T-cell (primary cell): ENCODE measurements at regions not wholly inside any gene's neighbourhood (a gene's known extent, or its start where the extent isn't known, plus 50 kb on each side); places are given as distances from the start of the nearest gene placed in this dataset.

Experiments used
- ATAC-seq, 4 experiments: fragments of 200-7000 bp in 3 of 4; fragments of 150-1000 bp in 1 of 4; cut with Tn5 transposase; replicated peaks in 1 of 4; 1 replicate in 3 of 4; 2 replicates in 1 of 4; pipeline ENCODE4 v1.10.0; 2021; ENCODE audit warnings: moderate library complexity in 3 of 4, mild to moderate bottlenecking in 2 of 4, moderate number of reproducible peaks in 1 of 4
- CTCF ChIA-PET, 2 donors: fragments of 300-600 bp; sonication (Branson Sonifier 250); formaldehyde crosslinking; loops; one replicate each; lab custom pipeline; 2022; ENCODE audit warnings: antibody characterized with exemption in 2 of 2; lab: Charles Lee
- POLR2A ChIA-PET, 2 donors: fragments of 300-600 bp; sonication (Branson Sonifier 250); formaldehyde crosslinking; loops; one replicate each; lab custom pipeline; 2022; ENCODE audit warnings: antibody characterized with exemption in 2 of 2; lab: Charles Lee
- DNase-seq, 35 experiments: peaks; one replicate each; pipeline versions ENCODE4 v3.0.0 to v3.0.0-alpha.2; 2013 to 2023
- H3K27ac ChIP-seq: one replicate; pipeline ENCODE4 v1.5.1; 2013; ENCODE audit warnings: low read length
- H3K27me3 ChIP-seq, 2 experiments: replicated peaks in 1 of 2; 1 replicate in 1 of 2; 2 replicates in 1 of 2; pipeline versions ENCODE4 v1.6.1 to v1.7.0; 2013; ENCODE audit warnings: low read length in 1 of 2, mixed read lengths in 1 of 2; ENCODE audit not compliant: control insufficient read depth in 2 of 2, insufficient read depth in 2 of 2; ENCODE audit errors: extremely low read depth in 1 of 2
- H3K36me3 ChIP-seq, 2 donors: 1 replicate in 1 of 2; 2 replicates in 1 of 2; pipeline versions ENCODE4 v1.6.1 to v1.7.0; 2013; ENCODE audit warnings: low read length in 1 of 2; ENCODE audit not compliant: control insufficient read depth in 2 of 2, insufficient read depth in 1 of 2; ENCODE audit errors: extremely low read depth in 1 of 2
- H3K4me1 ChIP-seq, 2 experiments: 1 replicate in 1 of 2; 2 replicates in 1 of 2; pipeline versions ENCODE4 v1.6.1 to v1.7.0; 2013; ENCODE audit warnings: low read length in 2 of 2, mixed read lengths in 1 of 2; ENCODE audit not compliant: insufficient read depth in 2 of 2, control insufficient read depth in 1 of 2; ENCODE audit errors: extremely low read depth in 1 of 2
- H3K4me3 ChIP-seq, 2 donors: 1 replicate in 1 of 2; 2 replicates in 1 of 2; pipeline versions ENCODE4 v1.5.1 to v1.7.0; 2013; ENCODE audit warnings: mild to moderate bottlenecking in 2 of 2, low read length in 1 of 2, moderate library complexity in 1 of 2; ENCODE audit not compliant: control insufficient read depth in 1 of 2; ENCODE audit errors: extremely low read depth in 1 of 2
- H3K9me3 ChIP-seq: 2 replicates; pipeline ENCODE4 v1.7.0; 2013
- H3K27ac Mint-ChIP-seq, 2 donors: one replicate each; pipeline ENCODE4 v1.8.0; 2020 to 2021; ENCODE audit warnings: mild to moderate bottlenecking in 2 of 2, mixed read lengths in 2 of 2
- H3K27me3 Mint-ChIP-seq, 2 donors: one replicate each; pipeline ENCODE4 v1.8.0; 2021 to 2022; ENCODE audit warnings: mixed read lengths in 2 of 2
- H3K36me3 Mint-ChIP-seq: one replicate; pipeline ENCODE4 v1.8.0; 2021; ENCODE audit warnings: mixed read lengths
- H3K4me1 Mint-ChIP-seq, 3 donors: one replicate each; pipeline ENCODE4 v1.8.0; 2020 to 2022; ENCODE audit warnings: mixed read lengths in 3 of 3, mild to moderate bottlenecking in 1 of 3
- H3K4me3 Mint-ChIP-seq, 3 donors: one replicate each; pipeline ENCODE4 v1.8.0; 2020 to 2022; ENCODE audit warnings: mild to moderate bottlenecking in 3 of 3, mixed read lengths in 3 of 3, moderate library complexity in 3 of 3
- H3K9me3 Mint-ChIP-seq, 3 donors: one replicate each; pipeline ENCODE4 v1.8.0; 2020 to 2022; ENCODE audit warnings: mixed read lengths in 3 of 3
- WGBS: methylation state at CpG from one replicate; pipeline ENCODE4 v1.1.5; 2013; ENCODE audit warnings: missing lambda C conversion rate; ENCODE audit not compliant: insufficient coverage; 5-methylcytosine and 5-hydroxymethylcytosine counted together

DNA sequence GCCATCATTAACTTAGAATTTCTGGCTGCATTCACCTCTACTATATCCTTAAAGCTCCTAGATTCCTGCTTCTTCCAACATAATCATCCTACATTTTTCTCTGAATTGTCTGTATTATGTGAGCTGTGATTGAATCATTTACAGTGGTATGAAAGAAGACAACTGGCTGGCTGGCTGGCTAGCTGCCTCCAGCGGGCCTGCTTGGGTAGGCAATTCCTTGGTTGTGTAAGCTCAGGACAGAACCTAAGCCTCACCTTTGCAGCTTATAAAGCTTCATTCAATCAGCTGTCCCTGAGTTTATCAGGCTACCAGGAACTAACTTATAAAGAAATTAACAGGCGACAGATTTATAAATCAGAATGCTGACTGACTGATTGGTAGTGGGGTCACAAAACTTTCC lies 162.7 kb upstream of the NR3C1 start:
- no peaks in the 10 kb centered on the region for H3K27me3 ChIP-seq
- no peaks in the 10 kb centered on the region for H3K4me1 Mint-ChIP-seq
- ChIA-PET CTCF (interaction anchor here (0.6 to 0.8 kb wide), 2 partner anchors 13 to 86 kb away, joined by 3 read pairs; no protein-coding TSS in a partner anchor), POLR2A (no interaction called here)
- no peak overlapping the region for H3K4me3 Mint-ChIP-seq
- no peaks in the 10 kb centered on the region for H3K9me3 ChIP-seq
- no peak overlapping the region for H3K4me3 ChIP-seq
- no peaks in the 10 kb centered on the region for H3K9me3 Mint-ChIP-seq
- ATAC-seq (no peak), DNase-seq (no peak)
- no peak overlapping the region for H3K27ac ChIP-seq
- no peaks in the 10 kb centered on the region for H3K27me3 Mint-ChIP-seq
- no peaks in the 10 kb centered on the region for H3K36me3 ChIP-seq
- no CpG with 5 or more reads among the region's 2 CpGs for WGBS
- H3K4me1 ChIP-seq, result no peaks in the 10 kb centered on the region
- no peak overlapping the region for H3K27ac Mint-ChIP-seq
- H3K36me3 Mint-ChIP-seq, result no peaks in the 10 kb centered on the region

DNA sequence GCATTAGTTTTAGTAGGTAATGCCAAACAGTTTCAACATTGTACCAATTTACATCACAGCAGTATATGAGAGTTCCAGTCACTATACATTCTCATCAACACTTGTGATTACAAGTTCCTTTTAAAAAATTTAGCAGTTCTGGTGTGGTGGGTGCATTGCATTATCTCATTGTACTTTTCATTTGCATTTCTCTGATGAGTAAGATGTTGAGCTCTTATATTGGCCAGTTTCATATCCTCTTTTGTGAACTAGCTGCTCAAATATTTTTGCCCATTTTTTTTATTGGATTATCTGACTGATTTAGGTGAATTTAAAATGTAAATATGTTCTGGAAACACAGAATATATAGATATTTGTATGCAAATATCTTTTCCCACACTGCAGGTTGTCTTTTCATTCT lies 160.9 kb upstream of the NR3C1 start:
- Histone ChIP-seq H3K27me3 (no peaks in the 10 kb centered on the region), H3K4me1 (no peaks in the 10 kb centered on the region), H3K27ac (no peak overlapping the region), H3K9me3 (no peaks in the 10 kb centered on the region), H3K4me3 (no peak overlapping the region), H3K36me3 (no peaks in the 10 kb centered on the region)
- no peak overlapping the region for H3K27ac Mint-ChIP-seq
- no peak overlapping the region for H3K4me3 Mint-ChIP-seq
- H3K9me3 Mint-ChIP-seq, result no peaks in the 10 kb centered on the region
- ChIA-PET CTCF (no interaction called here), POLR2A (no interaction called here)
- ATAC-seq, result no peak
- H3K36me3 Mint-ChIP-seq, result no peaks in the 10 kb centered on the region
- no peak for DNase-seq
- no peaks in the 10 kb centered on the region for H3K4me1 Mint-ChIP-seq
- H3K27me3 Mint-ChIP-seq, result no peaks in the 10 kb centered on the region

DNA sequence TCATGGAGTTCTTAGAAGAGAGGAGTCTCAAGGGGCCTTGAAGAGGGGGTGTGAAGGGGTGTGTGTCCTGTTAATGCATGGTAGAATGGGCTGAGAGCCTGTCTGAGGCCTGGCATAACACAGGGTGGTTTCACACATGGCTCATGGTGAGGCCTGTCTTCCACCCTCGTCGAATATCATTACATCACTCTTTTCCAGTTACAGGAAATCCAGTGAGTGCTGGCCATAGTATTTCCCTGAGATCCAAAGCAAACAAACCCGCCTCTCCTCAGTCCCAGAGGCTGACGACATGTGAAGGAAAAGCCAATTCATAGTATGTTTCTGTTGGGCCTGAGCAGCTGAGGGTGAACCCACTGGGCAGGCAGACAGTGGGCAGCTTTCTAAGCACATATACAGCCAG lies 159.4 kb upstream of the NR3C1 start:
- no peak overlapping the region for H3K4me3 Mint-ChIP-seq
- Histone ChIP-seq H3K4me1 (no peaks in the 10 kb centered on the region), H3K27ac (no peak overlapping the region), H3K36me3 (no peaks in the 10 kb centered on the region), H3K9me3 (no peaks in the 10 kb centered on the region), H3K27me3 (no peaks in the 10 kb centered on the region), H3K4me3 (no peak overlapping the region)
- no peaks in the 10 kb centered on the region for H3K36me3 Mint-ChIP-seq
- H3K9me3 Mint-ChIP-seq, result no peaks in the 10 kb centered on the region
- H3K27ac Mint-ChIP-seq, result no peak overlapping the region
- H3K4me1 Mint-ChIP-seq, result no peaks in the 10 kb centered on the region
- CTCF ChIA-PET, result no interaction called here
- ATAC-seq (no peak), DNase-seq (no peak)
- H3K27me3 Mint-ChIP-seq, result no peaks in the 10 kb centered on the region
- POLR2A ChIA-PET, result no interaction called here
- WGBS, result 20% methylated on average over 1 of the region's 4 CpGs

DNA sequence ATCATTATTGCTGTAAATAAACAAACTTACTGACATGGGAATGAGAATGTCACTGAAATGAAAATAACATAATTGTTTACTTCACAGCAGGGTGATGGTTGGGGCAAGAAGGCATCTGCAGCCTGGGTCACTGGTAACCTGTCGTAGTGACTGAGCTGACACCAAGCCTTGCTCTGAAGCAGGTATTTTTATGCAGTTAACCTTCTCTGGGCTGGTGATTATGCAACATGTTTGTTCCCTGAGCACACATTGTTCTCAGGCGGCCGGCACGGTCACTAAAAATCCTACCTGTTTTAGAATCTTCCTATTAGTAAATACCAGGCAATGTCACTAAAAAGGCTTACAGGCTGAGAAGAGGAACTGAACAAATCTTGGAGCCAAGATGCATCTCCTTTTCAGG lies 157.7 kb upstream of the NR3C1 start:
- H3K27ac ChIP-seq, result no peak overlapping the region
- Mint-ChIP-seq H3K27me3 (no peaks in the 10 kb centered on the region), H3K36me3 (no peaks in the 10 kb centered on the region), H3K9me3 (no peaks in the 10 kb centered on the region), H3K27ac (no peak overlapping the region), H3K4me1 (no peaks in the 10 kb centered on the region), H3K4me3 (no peak overlapping the region)
- no peaks in the 10 kb centered on the region for H3K9me3 ChIP-seq
- no peak for DNase-seq
- H3K36me3 ChIP-seq, result no peaks in the 10 kb centered on the region
- ATAC-seq, result no peak
- WGBS, result 71% methylated on average over 1 of the region's 4 CpGs
- H3K4me3 ChIP-seq, result no peak overlapping the region
- POLR2A ChIA-PET, result interaction anchor here in 1 of 2 donors (1.0 kb wide), 1 partner anchor 13 kb away, joined by 3 read pairs; no protein-coding TSS in a partner anchor
- no peaks in the 10 kb centered on the region for H3K4me1 ChIP-seq
- CTCF ChIA-PET, result no interaction called here
- H3K27me3 ChIP-seq, result no peaks in the 10 kb centered on the region

DNA sequence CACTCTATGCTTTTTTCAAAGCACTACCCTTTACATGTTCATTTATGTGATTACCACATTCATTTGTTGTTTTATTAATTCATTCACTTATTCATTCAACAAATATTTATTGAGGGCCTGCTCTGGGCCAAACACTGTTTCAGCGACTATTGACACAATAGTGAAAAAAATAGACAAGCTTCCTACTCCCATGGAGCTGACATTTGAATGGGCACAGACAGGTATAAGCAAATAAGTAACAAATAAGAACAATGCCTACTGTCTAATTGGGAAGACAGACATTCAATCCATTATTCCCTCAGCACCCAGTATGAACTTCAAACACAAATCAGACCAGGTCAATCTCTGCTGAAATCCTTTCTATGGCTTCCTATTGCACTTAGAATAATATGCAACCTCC lies 156.9 kb upstream of the NR3C1 start:
- DNase-seq, result no peak
- WGBS, result no CpG with 5 or more reads among the region's 1 CpG
- Mint-ChIP-seq H3K4me1 (no peaks in the 10 kb centered on the region), H3K9me3 (no peaks in the 10 kb centered on the region), H3K27me3 (no peaks in the 10 kb centered on the region), H3K27ac (no peak overlapping the region), H3K4me3 (no peak overlapping the region), H3K36me3 (no peaks in the 10 kb centered on the region)
- no peak overlapping the region for H3K27ac ChIP-seq
- H3K36me3 ChIP-seq, result no peaks in the 10 kb centered on the region
- no peak for ATAC-seq
- H3K4me1 ChIP-seq, result no peaks in the 10 kb centered on the region
- no peaks in the 10 kb centered on the region for H3K27me3 ChIP-seq
- H3K4me3 ChIP-seq, result no peak overlapping the region
- H3K9me3 ChIP-seq, result no peaks in the 10 kb centered on the region
- ChIA-PET CTCF (interaction anchor here in 1 of 2 donors (0.6 kb wide), 1 partner anchor 170 kb away, joined by 3 read pairs; no protein-coding TSS in a partner anchor), POLR2A (no interaction called here)

DNA sequence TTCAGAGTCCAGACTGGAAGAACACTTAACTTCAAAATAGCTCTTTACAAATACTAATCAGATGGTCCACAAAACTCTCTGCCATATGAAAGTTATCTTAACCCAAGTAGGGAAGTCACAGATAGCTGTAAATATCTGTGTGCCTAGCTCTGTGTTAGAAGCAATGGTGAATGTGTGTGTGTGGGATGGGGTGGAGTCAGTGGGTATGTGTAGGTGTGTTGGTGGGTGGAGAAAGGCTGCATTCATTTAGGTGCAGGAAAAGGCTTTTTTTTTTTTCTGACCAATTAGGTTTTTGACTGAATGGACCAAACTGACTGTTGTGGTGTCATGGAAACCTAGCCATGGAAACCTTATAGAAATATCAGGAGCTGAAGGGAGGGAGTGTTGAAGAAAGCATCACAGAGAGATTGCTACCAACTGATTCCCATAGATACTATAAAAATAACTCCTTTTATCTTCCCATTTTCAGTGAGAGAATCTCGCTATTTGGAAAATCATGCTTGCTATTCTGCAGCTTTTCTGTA lies 156.2 kb upstream of the NR3C1 start:
- Mint-ChIP-seq H3K4me1 (no peaks in the 10 kb centered on the region), H3K4me3 (no peak overlapping the region), H3K27ac (no peak overlapping the region), H3K27me3 (no peaks in the 10 kb centered on the region), H3K9me3 (no peaks in the 10 kb centered on the region), H3K36me3 (no peaks in the 10 kb centered on the region)
- Histone ChIP-seq H3K27ac (no peak overlapping the region), H3K27me3 (no peaks in the 10 kb centered on the region), H3K36me3 (no peaks in the 10 kb centered on the region), H3K4me3 (no peak overlapping the region), H3K4me1 (no peaks in the 10 kb centered on the region), H3K9me3 (no peaks in the 10 kb centered on the region)
- ATAC-seq, result no peak
- POLR2A ChIA-PET, result interaction anchor here in 1 of 2 donors (0.5 kb wide), 1 partner anchor 156 kb away, joined by 4 read pairs; the partner anchor contains the start of gene NR3C1
- CTCF ChIA-PET, result no interaction called here
- WGBS, result no CpG with 5 or more reads among the region's 1 CpG
- no peak for DNase-seq

DNA sequence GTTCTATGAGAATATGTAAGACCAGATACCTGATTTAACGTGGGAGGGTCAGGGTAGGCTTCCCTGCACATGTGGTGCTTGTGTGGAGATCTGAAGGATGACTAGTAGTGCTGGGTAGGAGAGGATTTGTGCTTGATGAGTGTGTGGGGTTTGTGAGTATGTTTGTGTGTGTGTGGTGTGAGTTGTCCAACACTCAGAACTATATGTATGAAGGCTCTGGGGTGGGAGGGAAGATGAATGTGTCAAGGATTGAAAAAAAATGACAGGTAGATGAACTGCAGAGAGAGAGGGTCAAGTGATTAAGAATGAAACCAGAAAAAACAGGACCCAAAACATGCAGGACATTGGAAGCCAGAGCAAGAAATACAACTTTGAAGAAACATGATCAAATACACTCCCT lies 154.6 kb upstream of the NR3C1 start:
- no peaks in the 10 kb centered on the region for H3K36me3 Mint-ChIP-seq
- 90% methylated on average over 1 of the region's 1 CpG for WGBS

More for the DNA sequence above, 154.6 kb upstream of the NR3C1 start:
- Mint-ChIP-seq H3K27ac (no peak overlapping the region), H3K27me3 (no peaks in the 10 kb centered on the region), H3K4me1 (no peaks in the 10 kb centered on the region), H3K9me3 (no peaks in the 10 kb centered on the region), H3K4me3 (no peak overlapping the region)
- no peaks in the 10 kb centered on the region for H3K36me3 ChIP-seq
- POLR2A ChIA-PET, result no interaction called here
- H3K27ac ChIP-seq, result no peak overlapping the region
- H3K4me1 ChIP-seq, result no peaks in the 10 kb centered on the region
- DNase-seq, result no peak
- ATAC-seq, result no peak
- no peaks in the 10 kb centered on the region for H3K27me3 ChIP-seq
- CTCF ChIA-PET, result interaction anchor here in 1 of 2 donors (0.6 kb wide), 1 partner anchor 618 kb away, joined by 4 read pairs; no protein-coding TSS in a partner anchor
- H3K4me3 ChIP-seq, result no peak overlapping the region
- no peaks in the 10 kb centered on the region for H3K9me3 ChIP-seq
